ENCODE measurements at regions not wholly inside any gene's neighbourhood (a gene's known extent, or its start where the extent isn't known, plus 50 kb on each side); places are given as distances from the start of the nearest gene placed in this dataset.

GRCh38 chr4:14008494-14008893, 381.0 kb upstream of the BOD1L1 start:
- Histone ChIP-seq H3F3A (ENCODE audit: insufficient read depth, low read length) (no peaks in the 10 kb centered on the region), H3K27me3 (replicated peaks; ENCODE audit: insufficient read depth, low read length) (no peaks in the 10 kb centered on the region), H3K9me2 (replicated peaks; ENCODE audit: insufficient read depth, low read length) (no peaks in the 10 kb centered on the region), H3K79me2 (ENCODE audit: low read length) (no peaks in the 10 kb centered on the region), H3K4me2 (ENCODE audit: low read depth, low read length) (no peak overlapping the region), H4K20me1 (ENCODE audit: insufficient read depth, low read length) (no peaks in the 10 kb centered on the region), H3K27ac (ENCODE audit: low read length) (no peak overlapping the region), H3K4me3 (ENCODE audit: low read length) (no peak overlapping the region), H3K9ac (ENCODE audit: low read length) (no peak overlapping the region), H2AFZ (ENCODE audit: low read length) (no peak overlapping the region), H3K9me3 (replicated peaks; ENCODE audit: insufficient read depth, low read length) (no peaks in the 10 kb centered on the region), H3K36me3 (replicated peaks; ENCODE audit: insufficient read depth, low read length) (no peaks in the 10 kb centered on the region), H3K4me1 (ENCODE audit: low read length) (peaks cover 6% of the 10 kb centered on the region)
- peak; percentile 18 for DNase-seq
- no peak for TF ChIP-seq EZH2phosphoT487 (IDR thresholded peaks at IDR 0.05; ENCODE audit: low read length)
- TF ChIP-seq CTCF (IDR thresholded peaks at IDR 0.05; ENCODE audit: low read length), result no peak
- TF ChIP-seq EZH2 (optimal IDR thresholded peaks at IDR 0.05; ENCODE audit: low read depth, low read length), result no peak

- Histone ChIP-seq H3K4me1 (ENCODE audit: low read length) (no peaks in the 10 kb centered on the region), H3K27me3 (replicated peaks; ENCODE audit: insufficient read depth, low read length) (no peaks in the 10 kb centered on the region), H3K36me3 (replicated peaks; ENCODE audit: insufficient read depth, low read length) (no peaks in the 10 kb centered on the region), H3K27ac (ENCODE audit: low read length) (no peak overlapping the region), H3K4me3 (ENCODE audit: low read length) (no peak overlapping the region), H3K4me2 (ENCODE audit: low read depth, low read length) (no peak overlapping the region), H3K9me2 (replicated peaks; ENCODE audit: insufficient read depth, low read length) (no peaks in the 10 kb centered on the region), H4K20me1 (ENCODE audit: insufficient read depth, low read length) (no peaks in the 10 kb centered on the region), H3K79me2 (ENCODE audit: low read length) (no peaks in the 10 kb centered on the region), H2AFZ (ENCODE audit: low read length) (no peak overlapping the region), H3K9me3 (replicated peaks; ENCODE audit: insufficient read depth, low read length) (no peaks in the 10 kb centered on the region), H3F3A (ENCODE audit: insufficient read depth, low read length) (no peaks in the 10 kb centered on the region), H3K9ac (ENCODE audit: low read length) (no peak overlapping the region)
- DNase-seq, result peak; percentile 23
- TF ChIP-seq CTCF (IDR thresholded peaks at IDR 0.05; ENCODE audit: low read length), result no peak
- TF ChIP-seq EZH2phosphoT487 (IDR thresholded peaks at IDR 0.05; ENCODE audit: low read length), result no peak
- TF ChIP-seq EZH2 (optimal IDR thresholded peaks at IDR 0.05; ENCODE audit: low read depth, low read length), result no peak
Observed at GRCh38 chr4:14018191-14018853, 390.8 kb upstream of the BOD1L1 start.

GRCh38 chr4:14022456-14022855, 394.9 kb upstream of the BOD1L1 start:
- Histone ChIP-seq H3K4me2 (ENCODE audit: low read depth, low read length) (no peak overlapping the region), H4K20me1 (ENCODE audit: insufficient read depth, low read length) (no peaks in the 10 kb centered on the region), H2AFZ (ENCODE audit: low read length) (no peak overlapping the region), H3F3A (ENCODE audit: insufficient read depth, low read length) (no peaks in the 10 kb centered on the region), H3K9me3 (replicated peaks; ENCODE audit: insufficient read depth, low read length) (no peaks in the 10 kb centered on the region), H3K36me3 (replicated peaks; ENCODE audit: insufficient read depth, low read length) (no peaks in the 10 kb centered on the region), H3K27ac (ENCODE audit: low read length) (no peak overlapping the region), H3K4me3 (ENCODE audit: low read length) (no peak overlapping the region), H3K9me2 (replicated peaks; ENCODE audit: insufficient read depth, low read length) (no peaks in the 10 kb centered on the region), H3K9ac (ENCODE audit: low read length) (no peak overlapping the region), H3K27me3 (replicated peaks; ENCODE audit: insufficient read depth, low read length) (no peaks in the 10 kb centered on the region), H3K79me2 (ENCODE audit: low read length) (no peaks in the 10 kb centered on the region), H3K4me1 (ENCODE audit: low read length) (no peaks in the 10 kb centered on the region)
- no peak for DNase-seq
- TF ChIP-seq EZH2 (optimal IDR thresholded peaks at IDR 0.05; ENCODE audit: low read depth, low read length) (no peak), CTCF (IDR thresholded peaks at IDR 0.05; ENCODE audit: low read length) (no peak), EZH2phosphoT487 (IDR thresholded peaks at IDR 0.05; ENCODE audit: low read length) (no peak)

Measured in MM.1S (cell line).